ENCODE measurements at regions not wholly inside any gene's neighbourhood (a gene's known extent, or its start where the extent isn't known, plus 50 kb on each side); places are given as distances from the start of the nearest gene placed in this dataset.

DNA sequence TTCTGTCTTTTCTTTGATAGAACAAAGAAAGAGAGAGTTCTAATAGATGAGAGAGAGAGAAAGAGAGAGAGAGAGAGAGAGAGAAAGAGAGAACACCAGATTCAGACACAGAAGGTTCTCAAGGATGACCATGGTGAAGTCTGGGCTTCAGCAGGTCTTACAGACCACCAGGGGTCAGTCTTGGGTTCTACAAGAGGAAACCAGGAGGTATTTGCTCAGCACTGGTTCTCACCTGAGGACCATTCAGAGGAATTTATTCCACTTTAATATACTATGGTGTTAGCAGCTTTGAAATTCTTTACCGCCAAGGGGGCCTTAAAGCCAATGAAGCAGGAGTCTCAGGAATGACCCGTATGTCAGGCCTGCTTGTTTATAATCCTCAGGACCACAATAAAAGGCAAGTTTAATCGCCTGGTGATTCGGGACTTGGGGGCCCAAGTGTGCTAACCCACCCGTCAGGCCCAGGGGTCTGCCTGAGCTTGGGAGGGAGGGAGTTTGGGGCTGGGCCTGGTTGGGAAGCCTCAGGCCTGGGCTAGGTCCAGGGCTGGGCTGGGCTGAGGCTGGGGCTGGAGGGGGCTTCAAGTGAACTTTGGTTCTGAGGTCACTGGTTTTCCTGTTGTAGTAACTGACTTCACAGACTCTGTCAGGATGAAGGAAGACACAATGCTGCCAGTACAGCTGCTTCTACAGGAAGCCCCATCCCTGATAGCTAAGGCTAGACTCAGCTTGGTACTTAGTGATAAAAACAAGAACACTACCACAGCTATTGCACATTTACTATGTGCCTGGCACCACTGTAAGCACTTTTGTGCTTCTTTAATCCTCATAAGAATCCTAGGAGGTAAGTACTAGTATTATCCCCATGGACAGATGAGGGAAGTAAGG lies 179.2 kb upstream of the ZBED5 start:
- CTCF ChIA-PET = interaction anchor here (0.5 to 14.0 kb wide), 30 partner anchors 8 to 762 kb away, joined by 3 to 154 read pairs (median 4); partner anchors contain the start of gene GALNT18
- no peak overlapping the region for H3K4me3 ChIP-seq (ENCODE audit: low read depth, low read length)
- POLR2A ChIA-PET = no interaction called here
- TF ChIP-seq, protein P1, sequence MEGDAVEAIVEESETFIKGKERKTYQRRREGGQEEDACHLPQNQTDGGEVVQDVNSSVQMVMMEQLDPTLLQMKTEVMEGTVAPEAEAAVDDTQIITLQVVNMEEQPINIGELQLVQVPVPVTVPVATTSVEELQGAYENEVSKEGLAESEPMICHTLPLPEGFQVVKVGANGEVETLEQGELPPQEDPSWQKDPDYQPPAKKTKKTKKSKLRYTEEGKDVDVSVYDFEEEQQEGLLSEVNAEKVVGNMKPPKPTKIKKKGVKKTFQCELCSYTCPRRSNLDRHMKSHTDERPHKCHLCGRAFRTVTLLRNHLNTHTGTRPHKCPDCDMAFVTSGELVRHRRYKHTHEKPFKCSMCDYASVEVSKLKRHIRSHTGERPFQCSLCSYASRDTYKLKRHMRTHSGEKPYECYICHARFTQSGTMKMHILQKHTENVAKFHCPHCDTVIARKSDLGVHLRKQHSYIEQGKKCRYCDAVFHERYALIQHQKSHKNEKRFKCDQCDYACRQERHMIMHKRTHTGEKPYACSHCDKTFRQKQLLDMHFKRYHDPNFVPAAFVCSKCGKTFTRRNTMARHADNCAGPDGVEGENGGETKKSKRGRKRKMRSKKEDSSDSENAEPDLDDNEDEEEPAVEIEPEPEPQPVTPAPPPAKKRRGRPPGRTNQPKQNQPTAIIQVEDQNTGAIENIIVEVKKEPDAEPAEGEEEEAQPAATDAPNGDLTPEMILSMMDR (IDR thresholded peaks at IDR 0.05; ENCODE audit: insufficient read depth, low read length, missing control alignments) = peak; percentile 58
- no peak for DNase-seq (ENCODE audit: low read depth, low spot score)

DNA sequence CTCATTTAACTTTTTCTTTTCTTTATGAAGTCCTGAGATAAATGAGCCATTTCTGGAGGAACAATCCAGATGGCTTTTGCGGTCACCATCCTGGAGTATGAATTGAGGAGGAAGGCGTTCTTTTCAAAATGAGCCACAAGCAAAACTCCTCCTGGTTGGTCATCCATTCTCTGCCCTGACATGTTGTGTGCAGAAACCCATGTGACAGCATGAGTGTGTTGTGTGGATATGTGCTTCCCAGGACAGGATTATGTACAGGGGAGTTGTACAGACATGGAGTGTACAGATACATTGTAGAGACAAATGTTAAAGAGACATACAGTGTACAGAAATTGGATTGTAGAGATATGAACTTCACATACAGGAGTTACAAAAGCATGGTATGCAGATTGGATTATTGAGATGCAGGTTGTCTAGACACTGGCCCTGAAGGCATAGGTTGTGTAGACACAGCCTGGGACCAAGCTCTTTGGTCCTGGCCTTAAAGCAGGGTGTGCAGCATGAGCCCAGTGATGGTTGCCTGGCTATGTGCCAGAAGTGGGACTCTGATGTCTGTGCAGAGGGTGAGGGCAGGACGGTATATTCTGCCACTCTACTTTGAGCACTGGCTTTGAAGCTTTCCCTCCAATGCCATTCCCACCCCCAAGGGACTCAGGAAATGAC lies 178.5 kb upstream of the ZBED5 start:
- CTCF ChIA-PET = interaction anchor here (0.6 to 14.0 kb wide), 31 partner anchors 9 to 771 kb away, joined by 3 to 154 read pairs (median 4); partner anchors contain the start of gene GALNT18
- TF ChIP-seq, protein P1 (IDR thresholded peaks at IDR 0.05; ENCODE audit: insufficient read depth, low read length, missing control alignments) = no peak
- POLR2A ChIA-PET = no interaction called here
- no peak for DNase-seq (ENCODE audit: low read depth, low spot score)
- no peak overlapping the region for H3K4me3 ChIP-seq (ENCODE audit: low read depth, low read length)

DNA sequence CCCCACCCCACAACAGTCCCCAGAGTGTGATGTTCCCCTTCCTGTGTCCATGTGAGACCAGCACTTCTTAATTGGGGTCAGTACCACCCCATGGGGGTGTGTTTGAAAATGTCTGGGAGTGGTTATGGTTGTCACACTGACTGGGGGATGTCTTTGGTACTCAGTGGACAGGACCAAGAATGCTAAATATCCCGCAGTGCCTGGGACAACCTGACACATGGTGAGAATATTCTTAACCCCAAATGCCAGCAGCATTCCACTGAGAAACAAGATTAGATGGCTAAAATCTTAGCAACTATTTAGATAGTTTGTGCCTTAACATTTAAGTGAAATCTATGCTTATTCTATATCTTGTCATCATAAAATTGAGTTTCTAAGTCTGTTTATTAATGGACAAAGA lies 177.5 kb upstream of the ZBED5 start:
- H3K4me3 ChIP-seq (ENCODE audit: low read depth, low read length) = no peak overlapping the region
- TF ChIP-seq, protein P1 (IDR thresholded peaks at IDR 0.05; ENCODE audit: insufficient read depth, low read length, missing control alignments) = no peak
- ChIA-PET CTCF (interaction anchor here (0.7 to 14.0 kb wide), 18 partner anchors 8 to 772 kb away, joined by 3 to 154 read pairs (median 4); no protein-coding TSS in a partner anchor), POLR2A (no interaction called here)
- no peak for DNase-seq (ENCODE audit: low read depth, low spot score)

DNA sequence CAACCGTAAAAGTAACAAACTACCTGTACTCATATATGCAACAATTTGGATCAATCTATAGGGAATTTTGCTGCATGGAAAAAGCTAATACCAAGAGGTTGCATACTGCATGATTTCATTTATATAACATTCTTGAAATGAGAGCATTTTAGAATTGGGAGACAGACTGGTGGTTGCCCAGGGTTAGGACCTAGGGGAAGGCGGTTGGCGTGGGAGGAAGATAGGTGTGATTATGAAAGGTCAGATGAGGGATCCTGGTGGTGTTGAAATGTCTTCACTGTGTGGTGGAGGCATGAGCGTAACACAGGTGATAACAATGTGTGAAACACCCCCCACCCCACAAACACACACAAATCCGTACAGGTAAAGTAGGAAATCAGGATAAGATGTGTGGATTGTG lies 176.6 kb upstream of the ZBED5 start:
- H3K4me3 ChIP-seq (ENCODE audit: low read depth, low read length) = no peak overlapping the region
- POLR2A ChIA-PET = no interaction called here
- DNase-seq (ENCODE audit: low read depth, low spot score) = no peak
- CTCF ChIA-PET = interaction anchor here (0.6 to 14.0 kb wide), 4 partner anchors 8 to 757 kb away, joined by 3 to 154 read pairs (median 66); no protein-coding TSS in a partner anchor
- TF ChIP-seq, protein P1 (IDR thresholded peaks at IDR 0.05; ENCODE audit: insufficient read depth, low read length, missing control alignments) = no peak

DNA sequence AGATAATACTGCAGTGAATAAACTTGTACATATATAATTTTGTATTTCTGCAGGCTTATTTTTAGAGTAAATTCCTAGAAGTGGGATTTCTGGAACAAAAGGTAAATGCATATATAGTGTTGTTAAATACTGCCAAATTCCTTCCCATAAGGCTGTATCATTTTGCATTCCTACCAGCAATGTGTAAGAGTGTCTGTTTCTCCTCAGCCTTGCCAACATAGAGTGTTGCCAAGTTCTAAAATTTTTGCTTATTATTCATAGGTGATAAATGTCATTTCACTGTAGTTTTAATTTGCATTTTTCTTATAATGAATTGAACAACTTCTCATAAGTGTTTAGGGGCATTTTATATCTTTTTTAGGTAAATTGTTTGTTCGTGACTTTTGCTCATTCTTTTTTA lies 174.2 kb upstream of the ZBED5 start:
- DNase-seq (ENCODE audit: low read depth, low spot score) = no peak
- ChIA-PET CTCF (interaction anchor here (9.3 kb wide), 1 partner anchor 755 kb away, joined by 154 read pairs; no protein-coding TSS in a partner anchor), POLR2A (no interaction called here)
- TF ChIP-seq, protein P1 (IDR thresholded peaks at IDR 0.05; ENCODE audit: insufficient read depth, low read length, missing control alignments) = no peak
- no peak overlapping the region for H3K4me3 ChIP-seq (ENCODE audit: low read depth, low read length)

DNA sequence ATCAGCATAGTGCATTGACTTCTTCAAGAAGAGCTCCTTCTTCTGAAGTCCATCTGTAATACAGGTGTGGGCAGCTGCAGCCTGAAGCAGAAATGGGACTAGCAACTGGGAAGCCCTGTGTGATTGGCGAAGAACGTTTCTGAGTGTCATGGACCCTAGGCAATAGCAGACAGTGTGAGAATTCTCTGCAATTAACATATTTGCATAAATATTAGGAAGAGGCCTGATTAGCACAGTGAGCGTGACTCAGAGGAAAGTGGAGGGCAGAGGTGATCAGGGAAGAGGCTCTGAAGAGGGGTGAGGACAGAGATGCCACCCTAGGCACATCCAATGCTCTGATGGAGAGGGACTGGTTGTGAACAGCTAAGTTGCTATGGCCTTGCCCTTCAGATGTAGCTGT lies 171.2 kb upstream of the ZBED5 start:
- POLR2A ChIA-PET = interaction anchor here (3.3 kb wide), 1 partner anchor 220 kb away, joined by 20 read pairs; the partner anchor contains the start of gene EIF4G2
- CTCF ChIA-PET = interaction anchor here (0.9 to 8.8 kb wide), 18 partner anchors 10 to 758 kb away, joined by 3 to 189 read pairs (median 6); partner anchors contain the start of gene GALNT18
- no peak overlapping the region for H3K4me3 ChIP-seq (ENCODE audit: low read depth, low read length)
- TF ChIP-seq, protein P1 (IDR thresholded peaks at IDR 0.05; ENCODE audit: insufficient read depth, low read length, missing control alignments) = no peak
- DNase-seq (ENCODE audit: low read depth, low spot score) = no peak
